ENCODE measurements at regions not wholly inside any gene's neighbourhood (a gene's known extent, or its start where the extent isn't known, plus 50 kb on each side); places are given as distances from the start of the nearest gene placed in this dataset.

GRCh38 chr4:18342847-18343246 lies 321.3 kb upstream of the LCORL start:
- TF ChIP-seq CTCF (IDR thresholded peaks at IDR 0.05; ENCODE audit: insufficient read depth, low read length) (no peak), REST (IDR thresholded peaks at IDR 0.05; ENCODE audit: insufficient replicate concordance, low read depth) (no peak), POLR2AphosphoS5 (IDR thresholded peaks at IDR 0.05; ENCODE audit: low read depth) (no peak), SPI1 (IDR thresholded peaks at IDR 0.05; ENCODE audit: borderline replicate concordance, low read depth) (no peak)

Measured in HL-60 (cell line).